ENCODE measurements at regions not wholly inside any gene's neighbourhood (a gene's known extent, or its start where the extent isn't known, plus 50 kb on each side); places are given as distances from the start of the nearest gene placed in this dataset.

DNA sequence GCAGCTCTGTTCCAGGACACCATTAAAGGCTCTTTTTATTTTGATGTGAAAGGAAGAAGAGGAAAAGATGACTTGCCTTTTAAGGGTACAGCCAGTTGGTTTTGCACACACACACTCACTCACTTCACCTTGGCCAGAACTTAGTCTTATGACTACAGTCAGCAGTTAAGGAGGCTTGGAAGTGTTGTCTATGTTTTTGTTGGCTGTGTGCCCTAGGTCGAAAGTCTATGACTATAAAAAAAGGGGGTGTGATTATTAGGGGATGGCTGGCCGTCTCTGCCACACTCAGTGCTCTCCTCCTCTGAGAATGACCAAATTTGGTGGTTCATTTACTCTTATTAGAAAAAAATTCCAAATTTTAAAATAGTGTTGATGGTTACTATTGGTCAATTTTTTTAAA, 139.5 kb upstream of the OTX2 start:
- Histone ChIP-seq H3K9me3 (ENCODE audit: insufficient read depth, low read length) (no peaks in the 10 kb centered on the region), H4K20me1 (ENCODE audit: insufficient read depth, low read length) (no peaks in the 10 kb centered on the region), H3K79me2 (ENCODE audit: low read length) (no peaks in the 10 kb centered on the region), H2AFZ (ENCODE audit: low read depth, low read length) (no peak overlapping the region), H3K27ac (ENCODE audit: low read length) (no peak overlapping the region), H3K36me3 (replicated peaks; ENCODE audit: low read depth, low read length) (no peaks in the 10 kb centered on the region), H3K9ac (ENCODE audit: low read length) (no peak overlapping the region), H3K4me3 (ENCODE audit: low read length) (no peak overlapping the region), H3K4me2 (ENCODE audit: low read length) (no peak overlapping the region), H3K4me1 (ENCODE audit: low read length) (no peaks in the 10 kb centered on the region), H3K27me3 (ENCODE audit: low read depth, low read length) (peaks cover 14% of the 10 kb centered on the region; the same call in 1 of the 2 replicates)
- TF ChIP-seq EZH2phosphoT487 (IDR thresholded peaks at IDR 0.05; ENCODE audit: low read depth) (no peak), CTCF (IDR thresholded peaks at IDR 0.05; ENCODE audit: low read depth, low read length) (no peak)

- Histone ChIP-seq H3K4me2 (ENCODE audit: low read length) (no peak overlapping the region), H3K36me3 (replicated peaks; ENCODE audit: low read depth, low read length) (no peaks in the 10 kb centered on the region), H3K79me2 (ENCODE audit: low read length) (no peaks in the 10 kb centered on the region), H2AFZ (ENCODE audit: low read depth, low read length) (no peak overlapping the region), H3K9ac (ENCODE audit: low read length) (no peak overlapping the region), H4K20me1 (ENCODE audit: insufficient read depth, low read length) (no peaks in the 10 kb centered on the region), H3K4me3 (ENCODE audit: low read length) (no peak overlapping the region), H3K9me3 (ENCODE audit: insufficient read depth, low read length) (no peaks in the 10 kb centered on the region), H3K27ac (ENCODE audit: low read length) (no peak overlapping the region), H3K27me3 (ENCODE audit: low read depth, low read length) (0 out of 2 replicates have a peak, but pooled peaks cover 3% of the 10 kb centered on the region), H3K4me1 (ENCODE audit: low read length) (no peaks in the 10 kb centered on the region)
- TF ChIP-seq EZH2phosphoT487 (IDR thresholded peaks at IDR 0.05; ENCODE audit: low read depth), result no peak
- no peak for TF ChIP-seq CTCF (IDR thresholded peaks at IDR 0.05; ENCODE audit: low read depth, low read length)
Observed at GRCh38 chr14:56945291-56945690, 135.0 kb upstream of the OTX2 start.

DNA sequence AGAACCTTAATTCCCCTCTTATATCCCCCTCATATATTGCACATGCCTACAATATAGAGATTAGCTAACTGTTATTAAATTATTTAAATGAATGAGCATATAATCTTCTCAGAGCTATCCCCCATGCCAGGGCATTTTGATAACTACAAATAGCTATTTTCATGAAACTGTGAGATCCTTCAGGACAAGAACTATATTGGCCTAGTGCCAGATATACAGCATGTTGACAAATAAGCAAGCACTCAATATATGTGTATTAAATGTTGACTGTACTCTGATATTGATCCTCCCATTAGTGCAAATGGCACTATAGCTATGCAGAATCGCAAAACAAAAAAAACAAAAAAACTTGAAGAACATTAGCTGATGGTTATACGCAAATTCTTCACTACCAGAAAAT, 134.1 kb upstream of the OTX2 start:
- Histone ChIP-seq H4K20me1 (ENCODE audit: insufficient read depth, low read length) (no peaks in the 10 kb centered on the region), H3K9ac (ENCODE audit: low read length) (no peak overlapping the region), H3K79me2 (ENCODE audit: low read length) (no peaks in the 10 kb centered on the region), H3K4me3 (ENCODE audit: low read length) (no peak overlapping the region), H3K4me1 (ENCODE audit: low read length) (no peaks in the 10 kb centered on the region), H2AFZ (ENCODE audit: low read depth, low read length) (no peak overlapping the region), H3K9me3 (ENCODE audit: insufficient read depth, low read length) (no peaks in the 10 kb centered on the region), H3K27me3 (ENCODE audit: low read depth, low read length) (0 out of 2 replicates have a peak, but pooled peaks cover 3% of the 10 kb centered on the region), H3K36me3 (replicated peaks; ENCODE audit: low read depth, low read length) (no peaks in the 10 kb centered on the region), H3K27ac (ENCODE audit: low read length) (no peak overlapping the region), H3K4me2 (ENCODE audit: low read length) (no peak overlapping the region)
- TF ChIP-seq CTCF (IDR thresholded peaks at IDR 0.05; ENCODE audit: low read depth, low read length) (no peak), EZH2phosphoT487 (IDR thresholded peaks at IDR 0.05; ENCODE audit: low read depth) (no peak)

GRCh38 chr14:56933446-56933845, 123.2 kb upstream of the OTX2 start:
- Histone ChIP-seq H3K79me2 (ENCODE audit: low read length) (no peaks in the 10 kb centered on the region), H3K27ac (ENCODE audit: low read length) (no peak overlapping the region), H3K4me2 (ENCODE audit: low read length) (no peak overlapping the region), H4K20me1 (ENCODE audit: insufficient read depth, low read length) (no peaks in the 10 kb centered on the region), H3K36me3 (replicated peaks; ENCODE audit: low read depth, low read length) (no peaks in the 10 kb centered on the region), H2AFZ (ENCODE audit: low read depth, low read length) (no peak overlapping the region), H3K9me3 (ENCODE audit: insufficient read depth, low read length) (no peaks in the 10 kb centered on the region), H3K9ac (ENCODE audit: low read length) (no peak overlapping the region), H3K4me3 (ENCODE audit: low read length) (no peak overlapping the region), H3K4me1 (ENCODE audit: low read length) (no peaks in the 10 kb centered on the region), H3K27me3 (ENCODE audit: low read depth, low read length) (no peaks in the 10 kb centered on the region)
- TF ChIP-seq EZH2phosphoT487 (IDR thresholded peaks at IDR 0.05; ENCODE audit: low read depth) (no peak), CTCF (IDR thresholded peaks at IDR 0.05; ENCODE audit: low read depth, low read length) (no peak)

Data from OCI-LY3 (cell line).